Stimulated activated CD4-positive, alpha-beta T cell treated with anti-CD3 and anti-CD28 coated beads, Interleukin-4, amount 100 ng/mL, for 1 hour (primary cell): ENCODE measurements at regions not wholly inside any gene's neighbourhood (a gene's known extent, or its start where the extent isn't known, plus 50 kb on each side); places are given as distances from the start of the nearest gene placed in this dataset.
"Not testable (repeated sequence)": the region's sequence is repeated elsewhere in the genome, so short reads cannot be mapped to it uniquely, and the experiment has no call there.

Source experiments
- DNase-seq: peaks from one replicate; pipeline ENCODE4 v3.0.0-alpha.2; 2020

DNA sequence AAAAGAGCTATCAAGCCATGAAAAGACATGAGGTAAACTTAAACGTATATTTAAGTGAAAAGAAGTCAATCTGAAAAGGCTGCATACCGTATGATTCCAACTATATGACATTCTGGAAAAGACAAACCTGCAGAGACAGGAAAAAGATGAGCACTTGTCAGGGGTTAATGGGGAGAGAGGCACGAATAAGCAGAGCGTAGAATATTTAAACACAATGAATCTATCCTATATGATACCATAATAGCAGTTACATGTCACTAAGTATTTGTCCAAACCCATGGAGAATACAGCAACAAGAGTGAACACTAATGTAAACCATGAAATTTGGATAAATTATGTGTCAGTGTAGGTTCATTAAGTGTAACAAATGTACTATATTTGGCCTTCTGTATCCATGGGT, 560.3 kb upstream of the ANO3 start:
- no peak for DNase-seq

- no peak for DNase-seq
These were observed 556.3 kb upstream of the ANO3 start for GRCh38 chr11:25775603-25776002.

DNA sequence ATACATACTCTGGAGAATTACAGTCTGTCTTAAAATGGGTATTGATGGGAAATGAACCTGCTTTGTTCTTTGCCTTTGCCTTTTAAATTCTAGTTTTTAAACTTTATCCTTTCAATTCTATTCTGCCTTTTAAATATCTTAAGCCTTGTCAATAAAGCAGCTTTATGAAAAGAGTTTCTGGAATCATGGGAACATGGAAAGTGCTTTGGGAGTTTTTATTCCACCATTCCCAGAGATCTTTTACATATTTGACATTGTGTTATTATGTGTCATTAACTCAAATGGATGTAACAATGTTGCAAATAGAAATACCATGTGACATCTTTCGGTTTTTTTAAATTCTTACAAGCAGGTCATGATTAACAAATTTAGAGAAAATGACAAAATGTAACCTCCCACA, 555.7 kb upstream of the ANO3 start:
- no peak for DNase-seq

GRCh38 chr11:25777343-25777742, 554.6 kb upstream of the ANO3 start:
- no peak for DNase-seq

DNA sequence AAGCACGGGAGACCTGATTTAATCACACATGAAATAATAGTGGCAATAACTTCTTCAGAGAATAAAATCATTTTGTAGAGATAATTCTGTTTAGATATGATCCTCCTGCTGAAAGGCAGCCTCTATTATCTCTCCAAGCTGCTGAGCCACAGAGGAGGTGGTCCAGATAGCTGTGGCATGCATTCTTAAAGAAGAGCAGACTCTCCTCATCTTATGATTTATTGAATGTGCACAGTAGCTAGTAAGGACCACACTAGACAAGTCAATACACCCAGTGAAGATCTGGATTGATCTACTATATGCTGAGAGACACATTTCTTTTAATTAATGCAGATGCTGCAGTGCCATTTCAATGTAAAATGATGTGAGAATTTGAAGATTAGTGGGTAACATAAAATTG, 552.9 kb upstream of the ANO3 start:
- DNase-seq = no peak

DNA sequence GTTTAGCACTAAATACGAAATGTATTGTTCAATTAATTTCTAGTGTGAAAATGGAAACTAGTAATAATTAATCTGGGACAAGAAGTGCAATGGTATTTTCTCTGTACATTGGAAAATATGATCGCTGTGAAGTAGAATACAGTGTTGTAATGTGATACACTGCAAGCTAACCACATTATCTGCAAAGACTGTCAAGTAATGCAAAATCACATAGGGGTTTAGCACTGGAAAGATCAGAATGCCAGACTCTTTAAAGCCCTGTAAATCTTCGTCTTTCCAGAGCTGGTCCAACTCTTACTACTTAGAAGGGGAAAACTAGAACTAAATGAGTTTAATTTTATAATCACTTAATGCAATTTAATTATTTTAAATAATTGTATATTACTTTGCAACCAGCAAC, 544.5 kb upstream of the ANO3 start:
- no peak for DNase-seq

GRCh38 chr11:25790396-25790795, 541.5 kb upstream of the ANO3 start:
- no peak for DNase-seq

- no peak for DNase-seq
These were observed 538.3 kb upstream of the ANO3 start for GRCh38 chr11:25793637-25794036.

DNA sequence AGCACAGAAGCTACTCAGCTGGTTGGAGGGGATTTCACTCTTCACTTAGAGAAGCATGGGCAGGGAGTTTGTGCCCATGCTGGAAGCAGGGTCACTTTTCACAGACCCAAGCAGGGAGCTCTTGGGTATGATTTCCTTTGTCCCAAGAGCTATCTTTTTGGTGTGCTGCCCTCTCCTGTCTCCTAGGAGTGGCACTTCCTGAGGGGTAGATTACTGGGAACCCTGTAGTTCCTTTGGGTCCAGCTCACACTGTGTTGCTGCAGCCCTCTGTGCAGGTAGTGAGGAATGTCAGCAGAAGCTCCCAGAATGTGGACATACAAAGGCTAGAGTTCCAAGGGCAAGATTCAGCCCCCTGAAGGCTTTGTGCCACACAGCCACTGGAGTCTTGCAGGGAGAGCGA, 537.1 kb upstream of the ANO3 start:
- DNase-seq = no peak

DNA sequence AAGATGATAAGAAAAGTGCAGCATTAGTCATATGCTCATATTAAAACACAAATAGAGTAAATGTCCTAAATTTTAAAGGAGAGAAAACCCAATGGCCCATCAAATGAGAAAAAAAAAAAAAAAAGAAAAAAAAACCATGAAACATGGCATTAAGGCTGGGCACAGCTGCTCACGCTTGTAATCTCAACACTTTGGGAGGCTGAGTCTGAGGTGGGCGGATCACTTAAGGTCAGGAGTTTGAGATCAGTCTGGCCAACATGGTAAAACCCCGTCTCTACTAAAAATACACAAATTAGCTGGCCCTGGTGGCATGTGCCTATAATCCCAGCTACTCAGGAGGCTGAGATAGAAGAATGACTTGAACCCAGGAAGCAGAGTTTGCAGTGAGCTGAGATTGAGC, 515.5 kb upstream of the ANO3 start:
- no peak for DNase-seq

DNA sequence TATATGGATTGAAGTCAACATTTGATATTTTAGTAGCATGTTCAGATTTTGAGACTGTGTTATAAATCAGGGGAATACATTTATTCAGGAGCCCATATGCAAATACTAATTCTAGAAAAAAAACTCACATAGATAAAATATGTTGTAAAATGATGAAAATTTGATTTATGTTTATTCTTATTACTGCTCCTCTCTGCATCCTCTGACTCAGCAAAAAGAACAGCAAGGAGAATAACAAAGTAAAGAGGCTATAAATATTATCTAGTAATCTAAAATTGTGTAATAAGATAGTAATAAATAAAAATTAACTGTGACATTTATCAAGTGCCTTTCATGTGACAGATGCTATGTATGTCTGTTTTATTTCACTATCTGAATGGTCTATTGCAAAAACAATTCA, 507.2 kb upstream of the ANO3 start:
- no peak for DNase-seq

GRCh38 chr11:25831485-25831884, 500.4 kb upstream of the ANO3 start:
- not testable (repeated sequence) for DNase-seq

DNA sequence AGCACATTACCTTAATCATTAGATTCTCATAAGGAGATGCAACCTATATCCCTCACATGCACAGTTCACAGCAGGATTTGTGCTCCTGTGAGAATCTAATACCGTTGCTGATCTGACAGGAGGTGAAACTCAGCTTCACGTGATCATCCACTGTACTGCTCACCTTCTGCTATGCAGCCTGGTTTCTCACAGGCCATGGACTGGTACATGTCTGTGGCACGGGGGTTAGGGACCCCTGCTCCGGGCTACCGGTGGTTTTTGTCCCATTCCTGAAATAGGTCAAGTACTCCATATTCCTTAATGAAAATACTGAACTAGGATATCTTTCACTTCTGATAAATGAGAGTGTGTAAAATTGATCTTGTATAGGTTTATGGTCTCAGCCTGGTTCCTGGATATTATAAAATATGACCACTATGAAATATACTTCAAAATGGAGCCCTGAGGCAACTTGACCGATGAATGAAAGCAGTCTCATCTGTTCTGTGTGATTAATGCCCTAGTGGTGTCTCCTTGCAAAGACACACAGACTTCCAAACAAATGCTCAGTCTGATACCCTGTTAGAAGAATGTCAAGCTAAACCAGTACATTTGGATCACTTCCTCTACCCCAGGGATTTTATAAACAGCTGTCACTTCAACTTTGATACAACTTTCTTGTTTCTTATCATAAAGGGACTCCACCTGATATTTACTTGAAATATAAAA, 492.9 kb upstream of the ANO3 start:
- no peak for DNase-seq

DNA sequence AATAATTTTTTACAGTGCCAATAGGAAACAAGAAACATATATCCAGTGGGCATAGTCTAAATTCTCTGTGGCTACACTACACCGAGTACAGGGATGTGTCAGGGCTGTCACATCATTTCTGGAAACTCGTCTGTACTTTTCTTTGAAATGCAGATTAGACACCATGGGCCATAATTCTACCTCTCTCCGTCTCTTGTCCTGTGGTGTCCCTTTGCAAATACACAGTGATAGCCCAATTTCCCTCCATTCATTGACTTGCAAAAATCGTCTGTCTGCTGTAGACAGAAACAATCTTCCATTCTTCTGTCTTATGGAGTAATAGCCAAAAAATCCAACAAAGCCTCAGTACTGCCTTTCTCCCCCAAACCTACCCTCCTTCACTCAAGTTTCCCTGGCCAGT, 487.1 kb upstream of the ANO3 start:
- DNase-seq = no peak

DNA sequence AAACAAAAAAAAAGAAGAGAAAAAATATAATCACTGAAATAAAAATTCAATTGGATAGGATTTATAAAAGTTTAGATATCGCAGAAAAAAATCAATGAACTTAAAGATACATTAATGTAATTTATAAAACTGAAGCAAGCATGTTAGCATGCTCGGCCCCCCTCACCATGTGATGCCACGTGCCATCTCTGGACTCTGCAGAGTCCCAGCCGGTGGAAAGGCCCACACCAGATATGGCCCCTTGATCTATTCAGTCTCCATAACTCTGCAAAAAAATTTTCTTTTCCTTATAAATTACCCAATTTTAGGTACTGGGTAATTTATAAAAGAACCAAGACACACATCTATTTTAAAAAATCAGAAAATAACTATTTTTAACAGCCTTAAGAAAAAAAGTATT, 476.0 kb upstream of the ANO3 start:
- DNase-seq = no peak

GRCh38 chr11:25859776-25860175, 472.2 kb upstream of the ANO3 start:
- no peak for DNase-seq

DNA sequence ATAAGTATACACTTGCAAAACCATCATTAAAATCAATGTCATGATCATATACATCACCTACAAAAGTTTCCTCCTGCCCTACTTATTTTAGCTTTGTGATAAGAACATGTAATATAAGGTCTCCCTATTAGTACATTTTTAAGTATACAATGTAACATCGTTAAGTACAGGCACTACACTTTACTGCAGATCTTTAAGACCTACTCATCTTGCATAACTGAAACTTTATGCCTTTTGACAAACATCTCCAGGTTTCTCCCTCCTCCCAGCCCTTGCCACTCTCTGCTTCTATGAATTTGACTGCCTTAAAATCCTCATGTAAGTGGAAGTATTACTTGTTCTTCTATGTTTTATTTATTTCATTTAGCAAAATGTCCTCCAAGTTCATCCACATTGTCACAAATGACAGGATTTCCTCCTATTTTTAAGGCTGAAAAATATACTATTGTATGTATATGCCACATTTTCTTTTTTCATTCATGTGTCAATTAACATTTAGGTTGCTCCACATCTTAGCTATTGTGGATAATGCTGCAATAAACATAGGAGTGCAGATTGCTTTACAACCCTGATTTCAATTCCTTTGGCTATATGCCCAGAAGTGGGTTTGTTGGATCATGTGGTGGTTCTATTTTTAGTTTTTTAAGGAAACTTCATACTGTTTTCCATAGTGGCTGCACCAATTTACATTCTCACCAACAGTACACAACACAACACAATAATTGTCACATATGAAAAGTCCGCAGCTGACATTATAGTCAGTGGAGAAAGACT, 471.1 kb upstream of the ANO3 start:
- no peak for DNase-seq

- no peak for DNase-seq
These were observed 469.8 kb upstream of the ANO3 start for GRCh38 chr11:25862159-25862558.

DNA sequence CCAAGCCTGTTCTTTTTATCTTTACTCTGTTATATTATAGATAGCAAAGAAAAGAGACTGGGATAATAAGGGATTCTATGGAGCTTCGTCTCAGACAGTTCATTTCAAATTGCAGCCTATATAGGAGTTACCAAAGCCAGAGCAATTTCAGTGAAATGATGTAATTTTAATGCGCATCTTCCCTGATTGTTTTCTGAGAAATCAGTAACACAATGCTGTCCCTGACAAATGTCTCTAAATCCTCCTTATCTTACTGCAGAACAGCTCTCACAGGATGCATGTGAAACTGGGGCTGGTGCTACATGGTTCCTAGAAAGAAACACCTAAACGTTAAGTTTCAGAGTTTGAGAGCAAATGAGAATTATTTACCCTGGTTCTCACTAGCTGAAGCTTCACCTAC, 467.9 kb upstream of the ANO3 start:
- DNase-seq = no peak

DNA sequence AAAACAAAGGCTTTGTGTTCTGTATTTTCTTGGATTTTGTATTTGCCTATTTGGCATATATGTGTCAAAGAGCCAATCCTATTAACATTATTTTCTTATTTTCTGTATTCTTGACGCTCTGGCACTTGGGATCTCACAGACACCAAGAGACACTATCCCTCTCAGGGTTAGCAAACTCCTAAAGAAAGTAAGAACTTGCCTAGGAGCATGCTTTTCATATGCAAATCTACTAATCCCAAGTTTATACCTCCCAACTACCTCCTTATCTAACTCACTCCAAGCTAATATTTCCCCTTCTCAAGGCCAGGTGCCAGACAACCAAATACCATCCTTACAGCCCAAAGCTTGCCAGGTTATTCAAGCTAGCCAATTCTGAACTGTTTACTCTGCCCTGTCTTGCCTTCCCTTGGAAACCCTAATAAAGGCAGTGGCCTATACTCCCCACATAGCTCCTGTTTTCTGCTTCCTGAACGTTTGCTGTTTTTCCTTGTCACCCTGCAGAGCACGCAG, 455.4 kb upstream of the ANO3 start:
- no peak for DNase-seq

DNA sequence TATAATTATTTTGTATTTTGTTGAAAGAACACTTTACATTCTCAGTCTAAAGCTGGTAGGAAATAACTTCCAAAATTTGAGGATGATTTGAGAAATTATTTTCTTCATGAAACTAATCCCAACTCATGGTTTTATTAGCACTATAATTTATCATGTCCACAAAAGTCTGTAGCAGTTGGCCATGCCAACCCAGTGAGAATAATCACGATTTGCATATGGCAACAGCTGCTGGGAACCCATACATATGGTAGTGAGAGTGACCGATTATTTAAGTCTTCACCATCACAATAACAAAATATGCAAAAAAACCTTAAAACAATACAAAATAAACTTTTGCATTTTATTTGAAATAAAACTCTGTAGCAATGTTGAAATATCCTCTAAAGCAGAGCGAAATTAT, 445.9 kb upstream of the ANO3 start:
- no peak for DNase-seq

DNA sequence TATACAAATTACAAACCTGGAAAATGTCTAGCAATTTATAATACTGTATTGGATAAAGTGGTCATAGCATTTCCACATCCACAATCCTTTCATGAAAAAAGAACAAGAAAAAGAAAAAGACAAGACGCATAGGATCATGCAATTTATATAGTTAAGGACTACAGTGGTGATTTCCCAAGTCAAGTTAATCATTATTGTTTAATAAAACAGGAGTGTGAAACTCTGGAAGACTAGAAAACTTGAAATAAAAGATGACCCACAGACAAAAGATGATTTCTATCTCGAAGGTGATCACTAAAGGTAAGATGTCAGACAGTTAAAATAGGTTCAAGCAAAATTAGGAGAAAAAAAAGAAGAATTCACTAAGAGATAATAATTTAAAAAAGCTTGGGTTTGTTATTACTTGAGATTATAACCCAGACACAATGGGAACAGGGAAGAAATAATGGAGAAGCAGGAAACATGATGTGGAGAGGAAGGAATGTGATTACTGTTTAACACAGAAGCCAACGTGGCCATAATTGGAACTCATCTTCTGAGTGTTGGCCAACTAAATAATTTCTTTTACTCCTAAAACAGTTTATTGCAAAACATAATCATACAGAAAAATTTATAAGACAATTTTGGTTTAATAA, 441.2 kb upstream of the ANO3 start:
- no peak for DNase-seq

DNA sequence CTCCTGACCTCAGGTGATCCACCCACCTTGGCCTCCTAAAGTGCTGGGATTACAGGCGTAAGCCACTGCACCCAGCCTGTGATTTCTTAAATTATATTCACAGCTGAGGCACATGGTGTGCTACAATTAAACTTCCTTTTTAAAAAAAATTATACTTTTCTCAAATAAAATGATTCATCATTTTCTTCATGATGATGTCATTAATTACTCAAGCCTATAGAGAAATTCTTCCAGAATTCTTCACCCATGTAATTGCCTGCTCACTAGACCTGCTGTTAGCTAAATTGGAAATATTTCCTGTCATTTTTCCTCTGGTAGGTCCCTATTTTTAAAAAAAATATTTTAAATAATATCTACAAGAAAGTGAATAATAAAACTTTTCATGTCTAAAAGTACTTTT, 440.0 kb upstream of the ANO3 start:
- DNase-seq = no peak

DNA sequence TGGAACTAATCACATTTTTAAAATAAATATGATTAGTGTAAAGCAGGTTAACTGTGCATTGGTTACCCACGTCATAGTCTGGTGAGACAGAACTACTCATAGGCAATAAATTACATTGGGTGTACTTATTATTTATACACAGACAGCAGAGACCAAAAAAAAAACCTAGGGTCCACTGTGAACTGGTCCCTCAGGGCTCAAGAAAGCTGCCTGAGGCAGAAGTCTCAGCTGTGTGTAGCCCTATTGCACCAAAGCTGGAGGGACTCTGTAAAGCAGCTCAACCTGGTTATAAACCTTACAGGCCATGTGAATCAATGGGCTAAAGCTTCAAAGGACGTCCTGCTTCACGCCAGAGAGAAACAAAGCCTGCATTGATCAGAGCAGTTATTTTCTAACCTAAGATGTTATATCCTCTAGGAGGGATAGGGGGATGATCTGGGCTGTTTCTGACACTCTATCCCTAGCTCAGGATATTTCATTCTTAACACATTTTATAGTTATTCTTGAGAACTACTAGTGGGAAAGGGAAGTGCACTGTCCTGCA, 432.2 kb upstream of the ANO3 start:
- DNase-seq = no peak
